HepG2 (cell line): ENCODE measurements at regions not wholly inside any gene's neighbourhood (a gene's known extent, or its start where the extent isn't known, plus 50 kb on each side); places are given as distances from the start of the nearest gene placed in this dataset.

Source experiments
- CTCF ChIP-seq: sonication (generic); formaldehyde crosslinking; IDR thresholded peaks from 2 replicates; pipeline ENCODE4 v1.5.0; 2020; ENCODE audit warnings: mild to moderate bottlenecking, missing genetic modification reagents, moderate library complexity
- EZH2 ChIP-seq: conservative IDR thresholded peaks from 2 replicates; pipeline ENCODE4 v1.6.1; 2012; ENCODE audit warnings: mild to moderate bottlenecking, low read depth, low read length, moderate library complexity
- HOXA7 ChIP-seq: sonication (generic); formaldehyde crosslinking; IDR thresholded peaks from 2 replicates; pipeline ENCODE4 v1.8.1; 2022; ENCODE audit warnings: mild to moderate bottlenecking, missing genetic modification reagents, moderate library complexity
- KAT8 ChIP-seq: IDR thresholded peaks from 2 replicates; pipeline ENCODE4 v1.6.1; 2016; ENCODE audit warnings: missing genetic modification reagents, missing compliant biosample characterization
- NR2F6 ChIP-seq, 2 experiments: IDR thresholded peaks; 2 replicates each; pipeline ENCODE4 v1.6.1; 2016; ENCODE audit warnings: antibody characterized with exemption in 1 of 2, mild to moderate bottlenecking in 1 of 2
- POLR2A ChIP-seq, 2 experiments: IDR thresholded peaks; 2 replicates each; pipeline ENCODE4 v1.6.1; 2011; ENCODE audit warnings: low read depth in 2 of 2, low read length in 2 of 2, mild to moderate bottlenecking in 1 of 2, moderate library complexity in 1 of 2; ENCODE audit not compliant: insufficient read depth in 1 of 2
- PTBP1 ChIP-seq: fragments of 200-400 bp; formaldehyde crosslinking; IDR thresholded peaks from 2 replicates; pipeline ENCODE4 v1.6.1; 2018; ENCODE audit warnings: low read length, low read depth; ENCODE audit not compliant: poor library complexity, severe bottlenecking
- TEAD2 ChIP-seq: sonication (generic); formaldehyde crosslinking; IDR thresholded peaks from 2 replicates; pipeline ENCODE4 v1.9.0; 2021; ENCODE audit warnings: missing genetic modification reagents
- U2AF1 ChIP-seq: fragments of 200-400 bp; formaldehyde crosslinking; optimal IDR thresholded peaks from 2 replicates; pipeline ENCODE3; 2017; ENCODE audit warnings: mild to moderate bottlenecking, low read depth, low read length
- ZNF317 ChIP-seq: sonication (generic); formaldehyde crosslinking; IDR thresholded peaks from 2 replicates; pipeline ENCODE4 v1.5.0; 2020; ENCODE audit warnings: mild to moderate bottlenecking, missing genetic modification reagents
- TF ChIP-seq, protein P1 (sequence below): sonication (generic); formaldehyde crosslinking; IDR thresholded peaks from 2 replicates; pipeline ENCODE4 v1.8.0; 2022; ENCODE audit warnings: low read depth, missing genetic modification reagents

DNA sequence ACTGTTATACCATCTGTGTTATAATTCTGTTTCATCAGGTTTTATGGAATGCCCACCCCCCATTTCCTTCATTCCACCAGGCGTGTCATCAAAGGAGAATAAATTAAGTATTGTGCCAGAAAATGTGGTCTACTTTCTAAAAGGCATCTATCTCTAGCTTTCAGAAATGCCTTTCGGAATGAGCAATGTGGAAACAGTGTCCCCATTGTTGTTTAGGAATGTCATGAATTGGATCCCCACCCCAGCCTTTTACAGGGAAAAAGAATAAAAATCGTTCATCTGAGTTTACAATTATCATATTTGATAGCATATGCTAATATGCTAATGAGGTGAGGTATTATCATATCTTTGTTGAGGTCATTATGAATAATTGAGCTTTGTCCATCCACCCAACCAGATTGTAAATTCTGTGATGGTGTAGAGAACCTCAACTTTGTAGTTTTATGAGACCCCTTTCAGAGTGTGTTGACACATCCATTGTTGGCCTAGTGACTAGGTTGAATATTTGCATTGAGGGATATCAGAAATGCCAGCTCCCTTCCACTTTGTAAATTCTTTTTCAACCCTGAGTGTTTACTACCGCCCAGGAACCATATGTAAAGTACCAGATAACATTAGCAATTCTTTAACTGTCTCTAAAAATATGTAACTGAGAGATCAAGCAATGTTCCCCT, 56.2 kb upstream of the CCDC160 start:
- no peak for TF ChIP-seq CTCF (CRISPR knock-in tag)
- no peak for TF ChIP-seq NR2F6 (IDR thresholded peaks at IDR 0.05)
- no peak for TF ChIP-seq NR2F6 (CRISPR knock-in tag; IDR thresholded peaks at IDR 0.05)
- TF ChIP-seq KAT8 (CRISPR knock-in tag): no peak
- no peak for TF ChIP-seq ZNF317
- TF ChIP-seq PTBP1: no peak
- TF ChIP-seq HOXA7 (CRISPR knock-in tag): no peak
- TF ChIP-seq POLR2A (IDR thresholded peaks at IDR 0.05; ENCODE audit: insufficient read depth in 1 of 2, low read depth in 2 of 2, low read length in 2 of 2): no peak
- no peak for TF ChIP-seq TEAD2 (CRISPR knock-in tag)
- no peak for TF ChIP-seq U2AF1
- TF ChIP-seq, protein P1, sequence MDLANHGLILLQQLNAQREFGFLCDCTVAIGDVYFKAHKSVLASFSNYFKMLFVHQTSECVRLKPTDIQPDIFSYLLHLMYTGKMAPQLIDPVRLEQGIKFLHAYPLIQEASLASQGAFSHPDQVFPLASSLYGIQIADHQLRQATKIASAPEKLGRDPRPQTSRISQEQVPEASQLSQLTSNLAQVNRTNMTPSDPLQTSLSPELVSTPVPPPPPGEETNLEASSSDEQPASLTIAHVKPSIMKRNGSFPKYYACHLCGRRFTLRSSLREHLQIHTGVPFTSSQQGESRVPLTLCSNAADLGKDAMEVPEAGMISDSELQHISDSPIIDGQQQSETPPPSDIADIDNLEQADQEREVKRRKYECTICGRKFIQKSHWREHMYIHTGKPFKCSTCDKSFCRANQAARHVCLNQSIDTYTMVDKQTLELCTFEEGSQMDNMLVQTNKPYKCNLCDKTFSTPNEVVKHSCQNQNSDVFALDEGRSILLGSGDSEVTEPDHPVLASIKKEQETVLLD (CRISPR knock-in tag): no peak
- TF ChIP-seq EZH2: no peak
